GM18867 (cell line): ENCODE measurements at regions not wholly inside any gene's neighbourhood (a gene's known extent, or its start where the extent isn't known, plus 50 kb on each side); places are given as distances from the start of the nearest gene placed in this dataset.
"Not testable (repeated sequence)": the region's sequence is repeated elsewhere in the genome, so short reads cannot be mapped to it uniquely, and the experiment has no call there.

Source experiments
- ATAC-seq: cut with Tn5 transposase; IDR thresholded peaks from one replicate; pipeline ENCODE4 v1.9.1; 2021; ENCODE audit warnings: mild to moderate bottlenecking, moderate library complexity; ENCODE audit not compliant: unreplicated experiment

DNA sequence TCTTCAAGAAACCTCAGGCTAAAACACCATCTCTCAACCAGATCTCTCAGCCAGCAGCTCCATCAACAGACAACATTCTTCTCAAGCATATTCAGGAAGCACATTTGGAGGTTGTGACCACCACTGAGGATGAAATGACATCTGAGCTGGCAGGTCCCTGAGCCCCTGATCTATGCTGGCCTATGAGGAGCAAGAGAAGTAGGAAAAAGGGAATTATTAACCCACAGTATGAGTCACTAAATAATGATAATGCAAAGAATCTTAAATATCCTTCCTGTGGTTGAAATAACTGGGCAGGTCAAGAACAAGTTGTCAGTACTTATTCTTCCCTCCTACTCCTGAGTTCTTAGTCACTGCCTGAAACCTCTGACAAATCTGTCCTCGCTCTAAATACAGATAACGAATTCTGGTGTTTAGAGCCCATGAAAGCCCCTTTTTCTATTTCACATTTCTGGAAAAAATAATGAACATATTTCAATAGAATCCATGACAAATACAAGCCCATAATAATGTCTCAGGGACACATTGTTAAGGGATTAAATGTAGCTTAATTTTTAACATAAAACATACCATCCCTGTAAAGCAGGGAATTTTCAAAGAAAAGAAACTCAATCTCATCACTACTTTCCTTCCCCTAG lies 225.8 kb upstream of the IRS2 start:
- no peak for ATAC-seq

DNA sequence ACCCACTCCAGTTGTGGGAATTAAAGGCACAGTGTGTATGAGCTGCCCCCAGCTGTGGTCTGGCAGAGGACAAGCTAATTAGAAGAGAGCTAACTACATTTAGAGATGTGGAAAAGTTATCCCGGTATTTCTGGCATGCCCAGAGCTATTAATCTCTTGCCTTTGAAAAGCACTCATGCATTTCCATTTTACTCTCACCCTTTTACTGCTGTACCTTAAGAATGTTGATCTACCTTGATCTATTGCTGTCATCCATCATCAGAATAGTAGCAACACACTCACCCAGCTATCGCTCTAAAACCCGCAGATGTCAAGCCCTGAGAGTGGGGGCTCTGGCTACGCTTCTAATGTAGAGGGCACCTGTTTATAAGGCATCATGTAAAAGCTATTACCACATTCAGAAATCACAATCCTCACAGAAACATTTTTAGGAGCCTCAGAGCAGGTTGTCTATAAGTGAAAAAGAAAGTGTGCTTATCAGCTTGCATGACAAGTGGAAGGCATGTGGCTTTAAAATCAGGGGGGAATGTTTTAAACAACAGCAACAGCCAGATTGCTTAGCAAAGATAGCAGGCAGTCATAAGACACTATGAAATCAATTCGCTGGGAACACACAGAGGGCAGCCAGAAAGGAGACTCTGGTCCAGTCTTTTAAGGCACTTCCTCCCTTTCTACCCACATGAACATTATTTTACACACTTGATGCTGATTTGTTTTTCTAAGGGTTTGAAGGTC lies 224.2 kb upstream of the IRS2 start:
- ATAC-seq, result no peak

DNA sequence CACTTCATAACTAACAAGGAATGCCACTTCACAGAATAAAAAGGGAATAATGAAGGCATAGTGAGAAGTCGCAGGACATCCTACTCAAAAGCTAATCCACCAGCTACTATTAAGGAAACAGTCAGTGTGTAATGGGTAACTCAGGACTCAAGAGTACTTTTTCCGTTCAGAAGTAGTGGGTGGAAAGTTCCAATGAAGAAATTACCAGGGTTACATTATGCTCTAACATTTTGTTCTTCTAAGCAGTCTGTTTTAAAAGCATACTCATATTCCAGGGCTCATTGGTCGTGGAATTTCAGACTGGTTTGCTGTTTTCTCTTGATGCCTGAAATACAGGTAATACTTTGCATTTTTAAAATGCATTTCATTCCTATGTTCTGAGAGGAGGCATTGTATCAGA lies 222.4 kb upstream of the IRS2 start:
- ATAC-seq, result no peak

DNA sequence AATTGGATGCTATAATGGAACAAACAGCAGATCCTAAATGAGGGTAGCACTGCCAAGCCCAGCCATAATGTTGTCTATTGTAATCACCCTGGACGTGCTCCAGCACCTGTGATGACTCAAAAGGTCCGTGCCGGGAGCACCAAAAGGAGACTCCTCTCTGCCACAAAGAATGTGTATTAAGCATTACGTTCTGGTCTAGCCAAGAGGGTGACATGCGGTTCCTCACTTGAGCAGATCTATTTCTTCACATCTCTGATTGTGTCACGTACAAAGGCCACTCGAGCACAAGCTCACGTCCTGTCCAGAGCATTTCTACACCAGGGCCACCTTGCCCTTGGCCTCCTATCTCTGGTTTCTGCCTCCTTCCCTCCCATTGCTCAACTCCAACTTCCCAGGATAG lies 219.9 kb upstream of the IRS2 start:
- no peak for ATAC-seq

DNA sequence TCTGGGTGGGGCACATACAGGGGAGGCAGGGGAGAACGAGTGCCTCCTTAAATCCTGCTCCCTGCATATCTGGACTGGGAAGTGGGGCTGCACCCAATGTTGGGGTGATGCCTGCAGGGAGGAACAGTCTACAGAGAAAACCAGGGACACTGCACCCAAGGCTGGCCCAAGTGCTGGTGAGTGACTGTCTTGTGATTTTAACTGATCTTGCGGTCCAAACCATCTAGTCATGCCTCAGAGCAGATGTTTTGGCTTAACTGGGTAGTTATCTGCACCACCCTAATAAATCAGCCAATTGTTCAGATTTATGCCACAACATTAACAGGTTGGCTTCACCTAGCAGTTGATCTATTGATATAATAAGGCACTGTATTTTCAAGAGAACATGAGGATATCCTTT lies 219.2 kb upstream of the IRS2 start:
- ATAC-seq, result no peak

DNA sequence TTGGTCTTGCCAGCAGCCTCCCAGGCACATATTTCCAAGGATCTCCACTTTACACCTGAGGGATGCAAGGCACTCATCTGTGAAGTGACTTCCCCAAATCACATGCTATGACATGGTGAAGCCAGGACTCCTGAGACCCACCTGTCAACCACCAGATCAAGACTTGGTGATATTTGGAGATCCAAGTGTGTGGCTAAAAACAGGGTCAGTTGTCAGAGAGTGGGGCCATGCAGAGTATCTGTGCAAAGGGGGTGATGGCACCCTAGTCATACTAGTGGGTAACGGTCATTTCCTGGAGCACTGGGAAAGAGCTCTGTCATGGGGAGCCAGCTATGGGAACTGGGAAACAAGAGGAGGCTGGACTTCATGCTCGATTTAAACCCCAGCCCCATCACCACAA lies 218.4 kb upstream of the IRS2 start:
- no peak for ATAC-seq

DNA sequence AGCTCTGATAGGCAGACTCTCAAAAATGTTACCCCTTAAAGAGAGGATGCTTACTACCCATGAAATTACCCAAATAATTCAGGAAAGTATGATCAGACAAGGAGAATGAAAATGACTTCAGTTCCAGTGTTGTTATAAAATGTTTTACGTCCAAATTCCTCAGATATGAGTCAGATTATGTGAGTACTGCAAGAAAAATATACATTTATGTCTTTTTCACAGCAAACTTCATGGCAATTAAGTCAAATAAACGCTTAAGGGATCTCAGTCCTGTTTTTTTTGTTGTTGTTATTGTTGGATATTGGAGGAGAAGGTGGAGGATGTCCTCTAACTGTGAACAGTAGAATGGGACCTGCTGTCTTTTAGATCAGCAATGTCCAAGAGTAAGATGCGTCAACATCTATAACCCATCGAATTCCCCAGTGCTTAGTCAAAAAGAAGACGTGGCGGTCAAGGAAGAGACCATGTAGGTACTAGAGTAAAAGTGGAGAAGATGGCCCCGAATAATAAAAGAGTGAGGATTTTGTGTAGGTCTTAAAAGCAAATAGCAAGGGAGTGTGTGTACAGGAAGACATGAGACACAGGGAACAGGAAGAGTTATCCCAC lies 215.4 kb upstream of the IRS2 start:
- ATAC-seq, result no peak

DNA sequence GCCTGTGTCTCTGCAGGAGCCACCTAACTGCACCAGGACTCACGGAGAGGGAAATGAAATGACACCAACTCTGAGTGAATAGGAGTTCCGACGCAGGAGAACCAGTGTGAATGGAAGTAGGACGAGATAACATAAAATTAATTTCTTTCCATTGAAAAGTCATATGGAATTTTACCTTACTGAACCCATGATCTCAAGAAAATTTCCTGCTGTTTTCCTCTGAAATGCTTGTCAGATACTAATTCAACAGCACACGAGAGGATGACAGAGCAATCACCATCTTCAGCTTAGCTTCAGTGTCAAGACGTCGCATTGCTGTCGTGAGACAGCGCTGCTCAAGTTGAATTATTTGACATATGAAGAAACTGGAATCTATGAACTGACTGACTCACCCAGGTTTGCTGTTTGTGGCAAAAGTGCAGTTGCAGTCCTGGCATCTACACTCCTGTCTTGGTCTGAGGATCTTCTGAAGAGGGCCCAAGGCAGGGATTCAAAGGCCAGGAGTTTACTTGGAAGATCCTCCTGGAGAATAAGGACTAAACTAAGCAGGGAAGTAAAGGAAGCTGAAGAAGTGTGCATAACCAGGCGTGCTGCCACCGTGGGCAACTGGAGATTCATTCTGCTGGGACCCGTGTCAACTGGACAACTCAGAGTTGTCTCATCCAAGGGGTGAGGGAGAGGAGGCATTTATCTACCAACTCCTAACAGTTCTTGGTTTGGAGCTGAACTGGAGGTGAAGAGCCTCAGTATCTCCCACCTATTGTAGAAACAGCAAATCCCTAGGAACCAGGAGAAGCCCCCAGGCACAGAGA lies 214.4 kb upstream of the IRS2 start:
- no peak for ATAC-seq

DNA sequence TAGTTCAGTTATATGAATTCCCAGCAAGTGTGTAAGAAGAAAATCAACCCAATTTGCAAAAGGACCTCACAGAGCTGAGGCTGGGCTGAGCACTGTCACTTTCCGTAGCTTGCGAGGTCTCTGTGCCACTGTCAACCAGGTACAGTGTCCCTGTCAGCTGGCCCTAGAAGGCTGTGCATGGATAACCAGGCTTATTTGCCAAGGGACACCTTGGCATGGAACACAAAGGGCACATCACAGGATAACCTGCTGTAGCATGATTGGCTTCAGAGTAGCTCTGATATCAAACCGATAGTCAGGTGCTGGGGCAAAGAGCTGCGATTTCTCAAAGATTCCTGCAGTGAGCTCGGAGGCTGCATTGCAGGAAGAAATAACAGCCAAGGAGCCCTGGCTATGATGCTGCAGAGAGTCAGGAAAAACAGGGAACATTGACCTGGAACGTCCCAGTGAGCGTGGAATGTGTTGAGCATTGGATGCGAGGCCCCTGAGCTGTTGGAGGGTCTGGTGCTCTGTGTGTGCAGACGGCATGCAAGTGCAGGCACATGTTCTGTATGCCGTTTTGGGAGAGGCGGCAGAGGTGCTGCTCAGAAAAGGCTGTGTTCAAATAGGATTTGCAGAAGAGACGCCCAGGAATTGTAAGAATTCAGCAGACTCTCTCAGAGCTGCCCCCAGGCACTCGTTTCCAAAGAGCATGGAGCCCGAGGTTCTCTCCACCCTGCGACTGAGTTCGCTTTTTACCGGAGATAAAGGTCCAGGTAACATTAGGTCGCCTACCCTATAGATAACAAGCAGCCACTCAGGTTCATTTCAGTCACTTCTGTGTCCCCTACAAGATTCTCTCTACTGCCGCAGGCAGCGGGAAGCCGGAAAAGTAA lies 213.5 kb upstream of the IRS2 start:
- ATAC-seq, result no peak

DNA sequence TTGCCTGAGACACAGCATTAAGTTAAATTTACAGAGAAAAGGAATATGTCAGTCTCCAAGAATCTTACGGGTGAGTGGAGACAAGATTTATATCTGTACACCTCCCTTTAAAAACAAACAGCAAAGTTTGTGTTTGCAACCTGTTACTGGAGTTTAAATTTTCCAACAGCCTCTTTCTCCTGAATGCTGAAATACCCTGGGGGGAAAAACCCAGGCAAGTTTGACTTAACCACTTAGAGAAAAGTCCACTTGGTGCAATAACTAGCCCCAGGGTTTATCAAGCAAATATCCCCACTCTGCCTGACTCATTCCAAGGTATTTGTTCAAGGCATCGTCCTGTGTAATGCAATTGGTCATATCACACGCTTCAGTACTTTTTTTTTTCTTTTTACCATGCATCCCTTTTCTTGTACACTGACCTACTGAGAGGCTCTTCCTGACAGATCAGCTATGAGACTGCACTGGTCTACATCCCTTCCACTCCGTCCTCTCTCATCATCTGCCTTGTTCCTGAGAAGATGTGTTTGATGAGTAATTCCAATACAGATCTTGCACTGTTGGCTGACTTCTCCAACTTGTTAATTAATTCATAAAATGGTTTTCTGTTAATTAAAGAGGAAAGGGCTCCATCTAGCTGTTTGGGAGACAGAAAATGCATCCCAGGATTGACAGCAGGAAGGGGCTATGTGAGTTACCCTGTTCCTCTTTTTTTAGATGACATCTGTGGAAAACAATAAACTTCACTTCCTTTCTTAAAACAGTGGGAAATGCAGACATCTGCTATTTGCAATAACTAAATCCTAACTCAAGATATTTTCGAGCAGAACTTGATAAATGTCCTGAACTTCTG lies 212.5 kb upstream of the IRS2 start:
- no peak for ATAC-seq

DNA sequence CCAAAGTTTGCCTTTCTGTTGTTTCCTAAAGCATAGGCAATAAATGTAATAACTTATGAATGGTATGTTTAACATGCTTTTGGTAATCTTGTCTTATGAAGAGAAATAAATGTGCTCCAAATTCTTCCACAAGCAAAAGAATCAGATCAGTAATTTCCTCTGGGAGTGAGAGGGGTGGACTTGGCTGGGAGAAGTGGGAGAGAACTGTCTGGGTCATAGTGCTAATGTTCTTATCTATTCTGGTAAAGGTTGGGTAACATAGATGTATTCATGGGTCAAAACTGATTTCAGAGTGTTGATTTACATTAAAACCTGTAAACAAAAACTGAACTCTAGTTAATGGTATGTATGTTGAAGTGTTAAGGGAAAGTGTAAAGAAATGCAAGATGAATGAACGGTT lies 211.7 kb upstream of the IRS2 start:
- ATAC-seq, result no peak

DNA sequence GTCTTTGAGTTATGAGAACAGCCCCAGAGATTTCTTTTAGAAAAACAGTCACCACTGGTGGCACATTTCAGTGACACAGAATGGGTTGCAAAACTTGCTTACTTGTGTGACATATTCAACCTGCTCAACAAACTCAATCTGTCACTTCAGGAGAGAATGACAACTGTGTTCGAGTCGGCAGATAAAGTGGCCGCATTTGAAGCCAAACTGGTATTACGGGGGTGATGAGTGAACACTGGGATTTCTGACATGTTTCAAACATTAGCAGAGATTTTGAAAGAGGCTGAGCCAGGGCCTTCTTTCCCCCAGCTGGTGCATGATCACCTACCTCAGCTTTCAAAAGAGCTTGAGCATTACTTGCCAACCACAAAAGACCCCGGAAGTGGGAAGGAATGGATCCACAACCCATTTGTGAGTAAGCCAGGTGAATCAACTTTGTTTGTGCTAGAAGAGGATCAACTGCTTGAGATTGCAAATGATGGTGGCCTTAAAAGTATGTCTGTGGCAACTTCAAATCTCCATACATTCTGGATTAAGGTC lies 210.7 kb upstream of the IRS2 start:
- ATAC-seq, result not testable (repeated sequence)

DNA sequence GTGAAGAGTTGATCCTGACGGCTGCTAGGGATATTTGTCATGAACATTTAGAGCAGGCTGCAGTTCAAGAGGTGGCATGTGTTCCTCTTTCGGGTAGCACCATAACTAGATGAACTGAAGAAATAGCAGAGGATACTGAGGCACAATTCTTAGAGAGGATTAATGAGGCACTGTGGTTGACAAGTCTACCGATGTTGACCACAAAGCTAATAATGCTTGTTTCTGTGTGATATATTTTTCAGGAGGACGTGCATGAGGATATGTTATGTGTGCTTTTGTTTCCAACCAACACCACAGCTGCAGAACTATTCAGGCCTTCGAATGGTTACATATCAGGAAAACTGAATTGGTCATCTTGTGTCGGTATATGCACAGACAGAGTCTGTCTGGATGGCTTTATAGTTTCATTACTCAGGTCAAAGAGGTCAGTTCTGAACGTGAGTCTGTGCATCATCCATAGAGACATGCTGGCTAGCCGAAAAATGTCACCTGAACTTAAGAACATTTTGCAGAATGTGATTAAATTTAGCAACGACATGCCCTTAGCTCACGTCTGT lies 210.1 kb upstream of the IRS2 start:
- ATAC-seq, result peak; percentile 63

DNA sequence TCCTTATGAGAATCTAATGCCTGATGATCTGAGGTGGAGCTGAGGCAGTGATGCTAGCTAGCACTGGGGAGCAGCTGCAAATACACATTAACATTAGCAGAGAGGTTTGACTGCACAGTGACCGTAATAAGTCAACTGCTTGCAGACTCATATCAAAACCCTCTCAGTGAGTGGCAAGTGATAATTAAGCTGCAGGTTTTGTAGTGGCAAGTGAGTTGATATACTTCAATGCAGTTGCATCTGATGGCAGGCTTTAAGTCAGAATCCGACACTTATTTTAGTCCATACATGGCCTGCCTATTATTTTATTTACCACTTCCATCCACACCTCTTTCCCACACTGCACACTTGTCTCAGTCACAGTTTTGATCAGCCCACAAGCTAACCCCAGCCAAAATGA lies 209.2 kb upstream of the IRS2 start:
- ATAC-seq, result no peak

DNA sequence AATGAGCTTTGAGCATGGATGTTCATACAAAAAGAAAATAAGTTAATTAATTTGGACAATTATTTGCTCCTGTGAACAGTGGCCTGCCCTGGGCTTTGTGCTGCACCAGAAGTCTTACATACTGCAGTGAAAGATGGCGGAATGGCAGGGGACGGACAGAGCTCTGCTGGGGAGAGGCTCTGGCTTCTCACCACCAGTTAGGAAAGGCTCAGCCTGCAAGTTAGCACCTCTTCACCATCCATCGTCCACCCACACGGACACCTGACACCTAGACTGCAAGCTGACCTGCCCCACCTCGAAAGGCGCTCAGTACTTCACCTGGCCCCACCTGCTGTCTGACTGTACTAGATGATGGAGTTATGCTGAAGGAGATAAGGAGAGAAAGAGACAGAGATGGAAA lies 203.9 kb upstream of the IRS2 start:
- no peak for ATAC-seq

DNA sequence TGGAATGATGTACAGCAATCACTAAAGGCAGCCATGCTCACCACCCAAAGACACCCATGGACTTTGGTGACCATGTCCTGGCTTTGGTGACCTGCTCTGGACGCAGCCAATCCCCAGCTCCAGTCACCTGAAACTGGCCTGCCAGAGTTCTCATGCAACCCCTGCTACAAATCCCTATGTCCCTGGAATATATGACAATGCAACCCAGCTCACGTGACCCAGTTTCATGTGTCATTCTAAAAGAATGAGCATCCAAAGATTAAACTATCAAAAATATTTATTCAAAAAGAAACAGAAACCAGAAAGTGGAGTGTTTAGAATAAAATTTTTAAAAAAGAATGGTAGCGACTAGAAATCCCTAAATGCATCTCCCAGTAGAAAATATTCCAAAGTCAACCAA lies 203.3 kb upstream of the IRS2 start:
- ATAC-seq, result no peak

DNA sequence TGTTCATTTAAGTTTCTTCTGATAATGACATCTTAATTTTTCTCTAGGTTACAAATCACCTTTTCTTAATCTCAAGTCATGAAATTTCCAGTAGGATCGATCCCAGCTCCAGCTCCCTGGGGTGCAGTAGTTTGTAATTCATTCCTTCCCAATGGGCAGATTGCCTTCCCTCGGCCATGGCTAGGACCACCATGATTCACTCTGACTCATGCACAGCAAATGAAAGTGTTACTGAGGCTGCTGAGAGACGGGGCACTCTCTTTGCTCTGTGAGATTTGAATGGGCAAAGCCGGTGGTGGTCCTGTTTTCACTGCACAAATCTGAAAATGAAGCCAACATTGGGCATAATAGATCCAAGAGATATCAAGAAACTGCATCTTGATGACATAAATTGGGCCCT lies 202.8 kb upstream of the IRS2 start:
- no peak for ATAC-seq

DNA sequence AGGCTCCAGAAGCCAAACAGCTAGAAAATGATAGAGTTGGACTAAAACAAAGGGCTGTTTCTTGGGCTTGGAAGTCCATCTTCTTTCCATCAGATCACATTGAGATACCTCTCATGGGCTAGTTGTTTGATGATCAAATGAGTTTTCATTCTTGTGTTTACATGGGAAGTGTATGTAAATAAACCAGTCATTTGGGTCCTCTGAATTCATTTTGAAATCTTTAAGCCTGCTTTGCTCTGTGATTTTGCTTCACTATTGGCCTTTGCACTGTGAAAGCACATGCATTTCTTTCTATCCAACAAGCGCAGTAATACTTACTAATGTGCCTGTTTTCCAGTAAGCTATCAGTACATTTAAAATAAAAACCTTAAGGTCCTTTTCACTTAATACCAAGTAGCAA lies 200.5 kb upstream of the IRS2 start:
- ATAC-seq, result no peak

DNA sequence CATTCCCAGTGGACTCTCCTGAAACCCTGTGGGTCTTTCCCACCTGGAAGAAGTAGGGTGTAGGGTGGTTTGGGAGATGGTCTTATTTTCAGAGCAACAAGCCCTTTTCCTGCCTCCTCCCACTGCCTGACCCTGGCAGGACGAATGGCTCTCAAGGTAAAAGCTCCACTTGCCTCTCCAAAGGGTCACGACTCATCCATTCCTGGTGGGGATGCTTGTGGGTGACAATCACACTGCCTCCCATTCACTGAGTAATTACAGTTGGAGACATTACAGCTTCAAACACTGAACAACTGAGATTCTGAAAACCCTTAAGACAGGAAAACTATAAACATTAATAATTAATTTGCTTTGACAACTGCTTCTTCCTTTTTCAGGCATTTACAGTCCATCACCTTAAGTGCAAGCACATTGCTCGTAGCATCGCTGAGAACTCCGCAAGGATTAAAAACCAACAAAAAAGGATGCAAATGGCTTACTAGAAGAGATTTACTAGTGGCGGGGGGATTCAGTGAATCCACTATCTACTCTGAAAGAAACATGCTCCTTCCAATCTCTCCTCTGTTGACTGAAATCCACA lies 199.6 kb upstream of the IRS2 start:
- ATAC-seq, result no peak
